G401.6 (cell line): ENCODE measurements at regions not wholly inside any gene's neighbourhood (a gene's known extent, or its start where the extent isn't known, plus 50 kb on each side); places are given as distances from the start of the nearest gene placed in this dataset.

Source experiments
- FAIRE-seq: peaks from 2 replicates; lab custom pipeline; 2012; peaks lifted over from hg19 to GRCh38; lab: Jason Lieb, UNC

- FAIRE-seq = no peak
Observed at GRCh38 chr10:105973902-105974301, 1190.6 kb downstream of the SORCS1 start.

- no peak for FAIRE-seq
Observed at GRCh38 chr10:105973360-105973759, 1191.1 kb downstream of the SORCS1 start.

- FAIRE-seq = no peak
Observed at GRCh38 chr10:105971460-105971859, 1193.0 kb downstream of the SORCS1 start.

GRCh38 chr10:105969884-105970377, 1194.6 kb downstream of the SORCS1 start:
- FAIRE-seq = no peak

GRCh38 chr10:105968666-105969065, 1195.8 kb downstream of the SORCS1 start:
- no peak for FAIRE-seq

- FAIRE-seq = no peak
Observed at GRCh38 chr10:105967256-105967655, 1197.2 kb downstream of the SORCS1 start.

- FAIRE-seq = no peak
Observed at GRCh38 chr10:105965141-105965540, 1199.4 kb downstream of the SORCS1 start.

- no peak for FAIRE-seq
Observed at GRCh38 chr10:105964009-105964408, 1200.5 kb downstream of the SORCS1 start.

- FAIRE-seq = no peak
Observed at GRCh38 chr10:105963334-105963884, 1201.1 kb downstream of the SORCS1 start.

GRCh38 chr10:105956550-105956949, 1208.0 kb downstream of the SORCS1 start:
- no peak for FAIRE-seq

- no peak for FAIRE-seq
Observed at GRCh38 chr10:105953861-105954260, 1210.6 kb downstream of the SORCS1 start.

- FAIRE-seq = no peak
Observed at GRCh38 chr10:105953056-105953455, 1211.5 kb downstream of the SORCS1 start.

GRCh38 chr10:105952153-105952552, 1212.4 kb downstream of the SORCS1 start:
- no peak for FAIRE-seq

- FAIRE-seq = peak; percentile 70
Observed at GRCh38 chr10:105950410-105950809, 1214.1 kb downstream of the SORCS1 start.

GRCh38 chr10:105949721-105950120, 1214.8 kb downstream of the SORCS1 start:
- FAIRE-seq = no peak

- FAIRE-seq = no peak
Observed at GRCh38 chr10:105925045-105925785, 1239.3 kb downstream of the SORCS1 start.

GRCh38 chr10:105921348-105921747, 1243.2 kb downstream of the SORCS1 start:
- no peak for FAIRE-seq

- FAIRE-seq = no peak
Observed at GRCh38 chr10:105914432-105914831, 1250.1 kb downstream of the SORCS1 start.

GRCh38 chr10:105908701-105909100, 1255.8 kb downstream of the SORCS1 start:
- no peak for FAIRE-seq

- no peak for FAIRE-seq
Observed at GRCh38 chr10:105885495-105885894, 1244.4 kb downstream of the SORCS3 start.

GRCh38 chr10:105879401-105879800, 1238.3 kb downstream of the SORCS3 start:
- no peak for FAIRE-seq

- no peak for FAIRE-seq
Observed at GRCh38 chr10:105875050-105875449, 1234.0 kb downstream of the SORCS3 start.

- no peak for FAIRE-seq
Observed at GRCh38 chr10:105872665-105873064, 1231.6 kb downstream of the SORCS3 start.

- FAIRE-seq = no peak
Observed at GRCh38 chr10:105868935-105869334, 1227.8 kb downstream of the SORCS3 start.
